ENCODE measurements at regions not wholly inside any gene's neighbourhood (a gene's known extent, or its start where the extent isn't known, plus 50 kb on each side); places are given as distances from the start of the nearest gene placed in this dataset.

GRCh38 chr1:22285549-22286396, 142.9 kb upstream of the WNT4 start:
- no peak for DNase-seq (ENCODE audit: low read depth in 2 of 2)

- no peak for DNase-seq (ENCODE audit: low read depth in 2 of 2)
Measured at GRCh38 chr1:22286491-22286890, 143.6 kb upstream of the WNT4 start.

- no peak for DNase-seq (ENCODE audit: low read depth in 2 of 2)
Measured at GRCh38 chr1:22287273-22287672, 144.4 kb upstream of the WNT4 start.

- DNase-seq (ENCODE audit: low read depth in 2 of 2) = no peak
Measured at GRCh38 chr1:22287946-22288520, 145.1 kb upstream of the WNT4 start.

GRCh38 chr1:22288593-22289241, 145.8 kb upstream of the WNT4 start:
- no peak for DNase-seq (ENCODE audit: low read depth in 2 of 2)

GRCh38 chr1:22289307-22289995, 146.6 kb upstream of the WNT4 start:
- DNase-seq (ENCODE audit: low read depth in 2 of 2) = no peak

GRCh38 chr1:22290157-22290556, 147.3 kb upstream of the WNT4 start:
- DNase-seq (ENCODE audit: low read depth in 2 of 2) = no peak

- DNase-seq (ENCODE audit: low read depth in 2 of 2) = no peak
Measured at GRCh38 chr1:22290611-22291010, 147.7 kb upstream of the WNT4 start.

GRCh38 chr1:22291057-22291456, 148.2 kb upstream of the WNT4 start:
- DNase-seq (ENCODE audit: low read depth in 2 of 2) = no peak

- no peak for DNase-seq (ENCODE audit: low read depth in 2 of 2)
Measured at GRCh38 chr1:22291494-22291893, 148.6 kb upstream of the WNT4 start.

GRCh38 chr1:22292011-22292788, 149.3 kb upstream of the WNT4 start:
- DNase-seq (ENCODE audit: low read depth in 2 of 2) = no peak

- no peak for DNase-seq (ENCODE audit: low read depth in 2 of 2)
Measured at GRCh38 chr1:22295396-22295795, 152.5 kb upstream of the WNT4 start.

- no peak for DNase-seq (ENCODE audit: low read depth in 2 of 2)
Measured at GRCh38 chr1:22295856-22296255, 153.0 kb upstream of the WNT4 start.

GRCh38 chr1:22296701-22297591, 154.0 kb upstream of the WNT4 start:
- DNase-seq (ENCODE audit: low read depth in 2 of 2) = no peak

GRCh38 chr1:22297999-22298398, 153.7 kb upstream of the ZBTB40 start:
- DNase-seq (ENCODE audit: low read depth in 2 of 2) = no peak

GRCh38 chr1:22303816-22304215, 147.8 kb upstream of the ZBTB40 start:
- no peak for DNase-seq (ENCODE audit: low read depth in 2 of 2)

- DNase-seq (ENCODE audit: low read depth in 2 of 2) = no peak
Measured at GRCh38 chr1:22309572-22309971, 142.1 kb upstream of the ZBTB40 start.

- no peak for DNase-seq (ENCODE audit: low read depth in 2 of 2)
Measured at GRCh38 chr1:22311461-22311860, 140.2 kb upstream of the ZBTB40 start.

- DNase-seq (ENCODE audit: low read depth in 2 of 2) = no peak
Measured at GRCh38 chr1:22313321-22313720, 138.3 kb upstream of the ZBTB40 start.

GRCh38 chr1:22314706-22315105, 136.9 kb upstream of the ZBTB40 start:
- DNase-seq (ENCODE audit: low read depth in 2 of 2) = no peak

Data from stimulated activated CD8-positive, alpha-beta memory T cell treated with anti-CD3 and anti-CD28 coated beads, Interleukin-2, amount 100 ng/mL, for 48 hours (primary cell).